ENCODE measurements at regions not wholly inside any gene's neighbourhood (a gene's known extent, or its start where the extent isn't known, plus 50 kb on each side); places are given as distances from the start of the nearest gene placed in this dataset.

DNA sequence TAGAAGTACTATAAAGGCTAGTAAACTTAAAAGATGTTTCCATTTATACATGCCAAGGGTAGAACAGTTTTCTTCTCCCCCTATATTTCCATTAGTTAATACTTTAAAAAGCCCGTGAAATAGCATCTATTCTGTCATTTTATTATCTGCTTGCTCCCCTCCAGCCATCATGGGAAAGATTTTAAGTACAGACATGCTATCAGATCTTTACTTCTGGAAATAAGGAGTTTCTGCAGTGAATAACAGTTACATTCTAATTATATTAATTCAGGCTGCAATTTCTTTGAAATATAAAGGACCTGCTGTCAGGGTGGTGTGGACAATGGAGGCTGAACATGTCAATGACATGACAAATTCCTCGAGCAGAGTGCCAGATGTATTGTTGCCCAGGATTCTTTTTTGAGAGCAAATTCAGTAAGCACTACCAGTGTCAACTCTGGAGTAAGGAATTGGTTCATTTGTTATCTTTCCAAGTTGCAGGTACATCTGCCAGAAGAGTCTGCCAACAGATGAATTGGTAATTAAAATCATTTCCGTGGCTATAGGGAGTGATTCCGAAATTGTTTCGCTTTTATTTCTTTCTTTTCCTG is 151.3 kb downstream of the BTG1 start:
- DNase-seq = no peak

DNA sequence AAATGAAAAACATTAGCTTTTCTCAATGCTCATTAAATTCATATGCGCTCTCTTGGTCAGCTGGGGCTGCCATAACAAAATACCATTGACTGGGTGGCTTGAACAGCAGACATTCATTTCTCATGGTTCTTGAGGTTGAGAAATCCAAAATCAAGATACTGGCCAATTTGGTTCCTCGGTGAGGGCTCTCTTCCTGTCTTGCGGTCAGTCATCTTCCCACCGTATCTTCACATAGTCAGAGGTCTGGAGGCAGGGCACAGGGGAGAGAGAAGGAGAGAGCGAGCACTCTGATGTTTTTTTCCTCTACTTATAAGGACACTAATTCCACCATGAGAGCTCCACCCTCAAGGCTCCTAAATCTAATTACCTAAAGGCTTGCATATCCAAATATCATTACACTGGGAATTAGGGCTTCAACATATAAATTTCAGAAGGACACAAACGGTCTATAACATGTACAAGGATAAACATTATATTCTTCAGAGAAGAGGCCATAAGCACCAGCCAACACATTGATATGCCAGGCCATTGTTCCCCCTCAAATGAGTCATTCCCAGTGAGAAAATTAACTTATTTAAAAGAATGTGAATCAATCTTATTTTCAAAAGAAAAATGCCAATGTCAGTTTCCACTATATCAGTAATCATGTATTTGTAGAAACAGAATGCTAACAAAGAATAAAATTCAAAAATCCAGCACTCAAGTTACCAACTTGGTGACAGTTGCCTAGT is 152.2 kb downstream of the BTG1 start:
- no peak for DNase-seq

DNA sequence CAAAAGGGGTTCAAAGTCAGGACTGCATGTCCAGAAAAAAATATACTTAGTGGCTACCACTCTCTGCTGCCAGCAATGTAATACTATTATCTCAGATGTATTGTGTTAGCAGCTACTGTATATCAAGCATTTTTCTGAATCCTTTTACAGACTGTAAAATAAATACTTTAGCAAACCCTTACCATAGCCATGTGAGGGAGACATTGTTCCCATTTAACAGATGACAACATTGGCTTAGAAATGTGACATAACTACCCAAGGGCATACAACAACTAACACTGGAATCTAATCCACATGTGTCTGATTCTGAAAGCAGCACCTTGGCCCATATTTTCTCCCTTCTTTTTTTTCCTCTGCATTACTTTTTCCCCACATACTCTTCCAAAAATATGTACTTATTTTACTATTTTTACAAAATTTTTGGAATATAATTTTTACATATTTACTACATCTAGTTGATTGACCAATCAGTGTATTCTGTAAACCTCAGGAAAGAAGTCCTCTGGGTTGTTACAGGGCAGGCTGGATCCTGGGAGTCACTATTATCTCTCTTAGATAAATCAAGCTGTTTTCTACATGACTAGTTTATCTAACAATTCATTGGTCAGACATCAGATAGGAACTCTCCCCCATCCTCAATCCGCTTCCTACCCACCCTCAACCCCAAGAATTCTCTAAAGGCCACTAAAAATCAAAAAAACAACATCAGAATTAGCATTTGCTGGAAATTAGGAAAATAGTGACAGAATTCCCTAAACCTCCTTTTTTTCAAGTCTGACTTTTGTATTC is 154.1 kb downstream of the BTG1 start:
- no peak for DNase-seq

DNA sequence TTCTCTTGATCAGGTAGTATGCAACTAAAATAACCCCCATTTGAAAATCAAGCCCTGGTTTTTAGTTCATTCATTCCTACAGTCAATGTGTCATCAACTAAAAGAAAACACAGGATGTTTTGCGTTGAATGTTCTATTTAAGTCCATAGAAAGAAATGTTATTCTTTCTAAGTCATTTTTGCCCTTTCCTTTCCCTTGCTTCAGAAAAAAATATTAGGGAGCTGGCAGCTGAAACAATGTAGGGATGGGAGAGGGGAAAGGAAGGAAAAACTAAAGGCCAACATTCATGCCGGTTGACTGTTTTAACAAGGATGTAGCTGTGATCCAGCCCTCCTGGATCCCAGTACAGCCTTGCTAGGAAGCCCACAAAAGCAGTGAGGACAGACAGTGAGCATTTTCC is 155.1 kb downstream of the BTG1 start:
- DNase-seq = no peak

DNA sequence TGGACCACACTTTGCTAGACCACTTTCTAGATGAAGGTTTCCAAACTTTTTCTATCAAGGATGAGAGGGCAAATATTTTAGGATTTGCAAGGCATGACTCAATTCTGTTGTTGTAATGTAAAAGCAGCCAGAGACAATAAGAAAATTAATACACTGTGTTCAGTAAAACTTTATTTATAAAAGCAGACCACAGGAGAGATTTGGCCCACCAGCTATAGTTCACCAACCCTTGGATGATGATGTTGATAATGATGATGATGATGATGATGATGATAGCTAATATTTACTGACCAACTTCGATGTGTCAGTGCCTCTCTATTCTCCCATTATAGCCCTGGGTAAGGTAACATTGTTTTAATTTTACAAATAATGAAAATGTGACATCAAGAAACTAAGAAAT is 156.5 kb downstream of the BTG1 start:
- DNase-seq = no peak

DNA sequence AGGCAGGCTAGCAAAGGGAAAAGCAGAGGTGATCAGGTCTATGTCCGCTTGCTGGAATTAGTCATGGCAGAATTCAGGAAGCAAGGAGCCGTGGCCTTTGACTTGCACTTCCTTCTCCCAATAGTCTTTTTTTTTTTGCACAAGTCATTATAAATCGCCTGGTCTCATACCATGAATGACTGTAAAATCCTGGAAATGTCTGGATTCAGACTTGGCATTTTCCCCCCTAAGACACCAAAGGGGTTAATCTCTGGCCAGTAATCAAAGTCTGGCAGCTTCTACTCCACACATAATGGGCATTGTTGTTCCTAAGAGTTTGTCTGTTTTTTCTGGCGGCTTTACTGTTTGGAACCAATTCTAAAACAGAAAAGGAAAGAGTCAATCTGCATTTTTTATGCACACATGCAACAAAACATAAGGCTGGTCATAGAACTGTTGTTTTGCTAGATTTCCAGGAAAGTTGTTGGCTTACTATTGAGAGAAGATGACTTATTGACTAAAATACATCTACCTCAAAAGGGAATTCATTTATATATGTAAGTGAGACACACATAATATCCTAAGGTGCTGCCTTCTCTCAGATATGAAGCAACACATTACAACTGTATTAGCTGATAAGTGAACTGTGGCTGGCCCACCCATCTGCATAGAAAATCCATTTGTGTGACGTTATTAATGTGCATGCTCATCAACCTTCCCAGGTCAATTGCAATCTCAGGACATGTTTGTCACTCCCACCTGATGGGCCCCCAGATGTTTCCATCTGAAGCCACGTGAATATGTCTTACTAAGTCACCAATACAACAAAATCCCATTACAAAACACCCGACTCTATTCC is 157.3 kb downstream of the BTG1 start:
- no peak for DNase-seq

DNA sequence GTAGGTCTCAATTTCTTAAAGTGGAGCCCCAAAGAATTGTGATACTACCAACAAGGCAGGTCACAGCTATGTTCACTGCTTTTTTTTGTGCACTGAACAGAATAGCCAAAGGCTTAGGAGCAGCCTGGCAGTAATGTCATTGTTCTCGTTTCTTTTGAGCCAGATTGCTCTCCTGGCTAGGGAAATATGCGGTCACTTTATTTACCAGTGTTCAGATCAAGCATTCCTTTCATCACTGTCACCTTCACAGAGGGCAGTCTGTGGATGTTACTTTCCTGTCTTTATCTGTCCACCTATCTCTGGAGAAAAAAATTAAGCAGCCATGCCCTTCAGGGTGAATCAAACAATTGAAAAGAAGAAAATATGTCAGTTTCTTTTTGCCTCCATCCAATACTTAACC is 159.6 kb downstream of the BTG1 start:
- DNase-seq = no peak

DNA sequence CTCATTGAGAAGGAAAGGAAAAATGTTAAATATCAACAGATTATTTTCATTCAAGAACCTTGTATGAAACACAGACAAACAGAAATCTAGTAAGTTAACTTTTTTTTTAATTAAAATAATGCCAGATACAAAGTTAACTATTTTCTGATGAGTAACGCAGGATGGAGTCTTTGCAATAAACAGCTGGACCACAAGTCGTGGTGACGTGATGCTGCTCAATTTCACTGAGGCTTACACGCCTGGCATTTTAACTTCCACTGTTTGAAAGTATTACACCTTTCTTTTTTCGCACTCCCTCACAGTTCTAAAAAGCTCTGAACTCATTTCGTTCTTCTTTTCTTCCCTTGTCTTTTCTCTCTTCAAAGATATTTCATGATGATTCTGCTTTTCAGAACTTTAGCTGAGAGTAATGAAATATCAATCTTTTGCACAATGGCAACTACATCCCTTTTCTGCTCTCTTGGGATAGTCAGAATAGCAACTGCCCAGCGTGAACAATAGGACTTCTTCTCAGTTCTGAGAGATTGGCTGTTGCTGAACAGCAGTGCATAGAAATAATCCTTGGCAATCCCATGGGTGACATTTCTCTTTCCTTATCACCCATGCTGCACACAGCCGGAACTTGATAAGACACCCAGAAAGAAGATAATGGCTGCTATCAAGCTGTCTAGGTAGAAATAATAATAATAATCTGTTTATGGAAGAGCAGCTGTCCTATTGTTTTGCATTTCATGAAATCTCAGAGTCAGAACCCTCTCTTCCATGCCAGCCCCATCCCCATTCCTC is 160.5 kb downstream of the BTG1 start:
- no peak for DNase-seq

DNA sequence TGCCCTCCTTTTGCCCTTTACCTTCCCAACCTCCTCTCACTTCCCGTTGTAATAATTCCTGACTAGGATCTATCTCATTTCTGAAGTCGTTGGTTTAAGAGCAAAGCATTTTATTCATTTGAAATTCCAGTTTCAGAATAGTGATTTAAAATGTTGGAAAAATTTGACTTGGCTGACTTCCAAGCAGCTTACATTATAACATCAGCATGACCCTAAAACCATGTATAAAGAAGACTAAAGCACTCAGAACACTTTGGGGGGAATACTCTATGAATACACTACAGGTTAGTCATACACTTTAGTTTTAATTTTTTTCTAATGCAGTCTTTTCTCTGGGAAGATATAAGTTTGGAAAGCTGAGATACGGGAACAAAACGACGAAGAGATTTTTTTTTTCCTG is 161.1 kb downstream of the BTG1 start:
- DNase-seq = no peak

DNA sequence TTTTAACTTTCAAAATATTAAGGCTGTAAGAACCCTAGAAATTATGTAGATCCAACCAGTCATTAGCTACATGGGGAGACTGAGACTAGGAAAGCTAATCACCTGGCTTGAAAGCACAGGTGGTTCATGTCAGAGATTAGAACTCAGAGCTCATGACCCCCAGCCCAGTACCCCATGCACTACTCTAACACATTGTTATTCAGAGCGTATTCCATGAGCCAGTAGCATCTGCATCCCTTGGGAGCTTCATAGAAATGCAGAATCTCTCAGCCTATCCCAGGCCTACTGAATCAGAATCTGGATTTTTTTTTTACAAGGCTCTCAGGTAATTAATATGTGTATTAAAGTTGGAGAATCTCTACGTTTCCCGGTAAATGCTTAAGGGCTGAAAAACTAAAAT is 161.7 kb downstream of the BTG1 start:
- DNase-seq = no peak

DNA sequence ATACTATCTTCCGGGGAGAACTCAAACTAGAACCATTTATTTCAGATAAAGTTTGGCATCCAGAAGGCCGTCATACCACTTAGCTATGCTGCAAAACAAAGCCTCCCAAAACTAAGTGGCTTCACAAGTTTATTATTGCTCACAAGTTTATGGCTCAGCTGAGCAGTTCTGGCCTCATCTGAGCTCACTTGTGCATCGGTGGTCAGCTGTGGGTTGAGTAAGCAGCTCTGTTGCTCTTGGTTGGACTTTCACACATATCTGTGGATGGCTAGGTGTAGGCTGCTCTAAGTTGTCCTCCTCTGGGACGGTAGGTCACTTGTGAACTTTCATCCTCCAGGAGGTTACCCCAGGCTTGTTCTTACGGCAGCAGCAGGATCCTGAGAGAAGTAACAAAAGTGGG is 162.7 kb downstream of the BTG1 start:
- DNase-seq = no peak

DNA sequence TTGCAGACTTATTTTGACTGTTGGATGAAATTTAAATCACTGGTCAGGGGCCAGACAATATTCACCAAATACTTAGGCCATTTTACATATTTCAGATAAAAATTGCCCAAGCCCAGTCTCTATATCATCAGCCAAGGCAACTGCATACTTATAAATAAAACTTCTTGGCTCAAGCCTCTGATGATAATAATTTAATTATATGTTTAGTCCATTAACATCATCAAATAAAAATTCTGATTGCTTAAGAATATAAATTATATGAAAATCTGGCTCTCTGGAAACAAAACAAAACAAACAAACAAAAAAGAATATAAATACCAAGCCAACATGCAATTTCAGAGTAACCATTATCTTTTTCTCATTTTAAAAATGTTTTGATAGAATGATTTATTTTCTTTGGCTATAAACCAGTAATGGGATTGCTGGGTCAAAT is 165.2 kb downstream of the BTG1 start:
- DNase-seq = peak; percentile 14

DNA sequence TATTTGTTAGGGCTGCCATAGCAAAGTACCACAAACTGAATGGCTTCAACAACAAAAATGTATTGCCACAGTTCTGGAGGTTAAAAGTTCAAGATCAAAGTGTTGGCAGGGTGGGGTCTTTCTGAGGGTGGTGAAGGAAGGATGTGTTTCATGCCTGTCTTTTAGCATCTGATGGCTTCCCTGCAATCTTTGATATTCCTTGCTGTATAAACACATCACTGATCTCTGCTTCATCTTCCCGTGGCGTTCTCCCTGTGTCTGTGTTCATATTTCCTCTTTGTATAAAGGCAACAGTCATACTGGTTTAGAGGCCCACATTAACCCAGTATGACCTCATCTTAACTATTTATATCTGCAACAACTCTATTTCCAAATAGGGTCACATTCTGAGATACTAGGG is 167.5 kb downstream of the BTG1 start:
- DNase-seq = no peak

DNA sequence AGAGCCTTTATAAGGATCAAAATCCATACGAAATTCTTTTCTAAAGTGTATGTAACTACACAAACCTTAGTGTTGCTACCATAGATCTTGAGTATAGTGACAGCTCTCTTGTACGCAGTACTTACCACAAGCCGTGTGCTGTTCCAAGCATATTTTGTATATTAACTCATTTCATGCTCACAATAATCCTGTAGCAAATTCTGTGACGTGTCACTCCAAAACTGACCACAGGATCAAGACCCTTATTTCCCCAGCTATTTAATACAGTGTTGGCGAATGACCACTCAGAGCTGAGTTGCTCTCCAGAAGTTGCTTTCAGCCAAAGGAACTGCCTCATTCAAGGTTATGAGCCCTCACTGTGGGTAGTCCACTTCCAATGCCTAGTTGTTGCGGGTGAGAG is 169.8 kb downstream of the BTG1 start:
- no peak for DNase-seq

DNA sequence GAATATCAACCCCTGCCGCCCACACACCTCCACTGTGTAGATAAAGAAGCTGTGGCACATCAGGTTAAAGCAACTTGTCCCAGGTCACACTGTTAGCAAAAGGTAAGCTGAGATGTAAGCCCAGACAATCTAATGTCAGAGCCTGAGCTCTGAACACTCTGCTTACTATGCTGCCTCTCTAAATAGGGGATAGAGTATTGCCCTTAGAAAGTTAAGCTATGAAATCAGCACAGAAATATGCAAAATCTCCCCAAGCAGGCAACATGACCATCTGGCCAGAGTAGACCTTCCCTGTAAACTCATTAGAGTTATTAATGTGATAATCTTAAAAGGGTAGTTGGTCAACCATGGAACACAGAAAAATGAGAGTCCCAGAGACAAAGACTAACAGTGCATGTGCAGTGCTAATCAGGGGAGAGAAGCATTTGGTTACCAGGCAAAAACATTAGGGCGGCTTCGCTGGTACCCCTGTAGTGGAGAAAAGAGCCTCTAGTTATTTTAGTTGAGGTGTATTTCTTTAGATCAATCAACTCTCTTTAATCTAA is 171.0 kb downstream of the BTG1 start:
- no peak for DNase-seq

DNA sequence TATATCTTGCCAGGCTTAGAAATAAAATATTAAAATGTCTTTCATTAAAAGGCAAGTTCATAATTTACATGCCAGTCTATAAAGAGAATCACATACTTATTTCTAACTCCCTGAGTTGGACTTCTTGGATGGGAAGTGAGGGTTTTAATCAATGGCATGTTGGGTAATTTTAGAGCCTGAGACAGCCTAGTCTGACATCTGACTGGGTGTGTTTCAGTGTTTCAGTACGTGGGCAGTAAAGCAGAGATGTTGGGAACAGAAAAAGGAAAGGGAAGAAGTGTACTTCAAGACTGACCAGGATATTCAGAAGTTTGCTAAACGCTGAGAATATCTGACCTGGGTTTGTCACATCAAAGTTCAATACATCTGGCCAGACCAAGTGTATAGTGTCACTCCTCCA is 171.8 kb downstream of the BTG1 start:
- DNase-seq = no peak

DNA sequence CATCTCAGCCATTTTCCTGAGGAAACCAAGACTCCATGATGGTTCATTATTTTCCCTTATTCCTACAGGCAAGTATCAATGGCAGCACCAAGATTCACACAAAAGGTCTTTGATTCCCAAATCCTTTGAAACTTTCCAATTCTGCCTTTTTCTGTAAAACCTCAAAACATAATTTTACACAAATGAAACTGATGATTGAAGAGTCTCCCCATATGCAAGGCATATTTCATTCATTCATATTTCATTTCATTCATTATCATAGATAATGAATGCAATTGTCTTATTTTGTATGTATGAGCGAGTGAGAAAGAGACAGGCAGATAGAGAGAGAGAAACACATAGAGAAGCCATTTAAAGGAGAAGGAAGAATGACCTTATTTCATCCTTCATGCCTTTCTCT is 172.8 kb downstream of the BTG1 start:
- no peak for DNase-seq

DNA sequence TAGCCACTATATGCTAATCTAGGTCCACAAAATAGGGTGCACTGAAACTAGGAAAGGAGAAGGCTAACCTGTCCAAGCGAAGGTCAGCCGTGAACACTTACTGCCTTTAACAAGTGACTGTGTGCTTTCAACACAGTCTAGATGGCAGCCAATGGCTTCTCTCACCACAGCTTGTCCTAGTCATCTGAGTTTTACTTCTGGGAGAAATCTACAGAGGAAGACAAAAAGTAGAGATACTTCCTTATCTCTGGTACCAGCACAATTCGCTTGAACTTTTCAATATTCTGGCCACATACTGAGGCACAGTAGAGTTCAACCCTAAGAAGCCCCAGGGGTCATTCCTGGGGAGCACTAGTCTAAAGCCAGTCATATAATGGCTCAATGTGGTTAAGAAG is 176.9 kb downstream of the BTG1 start:
- DNase-seq = no peak

DNA sequence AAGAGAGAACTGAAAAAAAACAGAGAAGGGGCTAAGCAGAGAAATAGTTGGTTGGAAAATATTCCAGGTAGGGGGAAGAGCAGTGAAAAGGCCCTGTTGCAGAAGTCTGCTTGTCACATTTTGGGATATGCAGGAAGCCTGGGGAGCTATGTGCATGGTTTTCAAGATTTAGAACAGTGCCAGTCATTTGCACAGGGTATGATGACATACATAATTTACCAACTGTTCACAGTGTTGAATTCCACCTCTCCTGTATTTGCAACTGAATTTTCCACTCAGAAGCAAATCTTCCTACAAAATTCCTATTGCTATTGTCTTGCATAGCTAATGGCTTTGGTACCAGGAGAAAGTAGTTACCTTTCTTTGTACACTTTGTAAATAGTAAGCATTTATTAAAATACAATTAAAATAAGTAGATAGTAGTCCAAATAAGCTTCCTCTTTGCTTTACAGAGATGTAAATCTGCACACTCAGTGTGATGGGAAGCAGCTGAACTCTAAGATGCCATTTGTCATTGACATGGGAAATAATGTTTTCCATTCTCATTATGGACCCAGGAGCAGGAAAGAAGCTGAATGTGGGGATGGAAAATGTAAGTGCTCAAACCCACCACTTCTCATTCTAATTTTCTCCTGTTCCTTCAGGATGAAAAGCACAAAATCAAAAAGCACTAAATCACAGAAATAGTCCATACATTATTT is 177.4 kb downstream of the BTG1 start:
- no peak for DNase-seq

DNA sequence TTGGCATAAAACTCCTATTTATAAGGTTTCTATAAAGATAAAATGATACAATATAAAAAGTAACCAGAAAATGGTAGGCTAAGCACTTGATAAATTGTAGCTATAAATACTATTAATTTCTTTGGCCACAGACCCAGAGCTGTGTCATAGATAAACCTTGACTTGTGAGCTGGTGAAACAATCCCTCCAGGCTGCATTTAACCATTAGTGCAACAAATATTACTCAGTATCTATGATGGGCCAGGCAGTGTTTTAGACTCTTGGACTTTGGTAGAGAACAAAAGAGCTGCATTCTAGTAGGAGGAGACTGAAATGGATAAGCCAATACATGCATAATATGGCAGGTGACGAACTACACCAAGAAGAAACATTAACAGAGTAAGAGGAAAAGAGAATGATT is 178.1 kb downstream of the BTG1 start:
- DNase-seq = no peak

DNA sequence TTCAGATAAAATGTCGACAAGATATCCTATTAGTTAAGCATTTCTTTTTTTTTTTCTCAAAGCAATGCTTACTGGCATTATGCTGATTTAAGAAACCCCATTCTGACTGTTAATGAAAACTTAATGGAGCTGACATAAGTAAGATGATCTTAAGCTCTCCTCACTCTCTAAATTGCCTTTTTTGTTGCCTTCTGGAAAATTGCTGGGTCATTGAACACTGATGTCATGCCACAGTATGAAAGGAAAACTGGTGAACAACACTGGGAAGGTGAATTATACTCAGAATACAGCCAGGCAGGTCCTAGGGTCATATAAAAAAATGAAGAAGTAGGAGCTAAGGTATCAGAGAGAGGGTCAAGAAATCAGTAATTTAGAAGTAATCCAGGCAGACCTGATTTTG is 179.9 kb downstream of the BTG1 start:
- no peak for DNase-seq

DNA sequence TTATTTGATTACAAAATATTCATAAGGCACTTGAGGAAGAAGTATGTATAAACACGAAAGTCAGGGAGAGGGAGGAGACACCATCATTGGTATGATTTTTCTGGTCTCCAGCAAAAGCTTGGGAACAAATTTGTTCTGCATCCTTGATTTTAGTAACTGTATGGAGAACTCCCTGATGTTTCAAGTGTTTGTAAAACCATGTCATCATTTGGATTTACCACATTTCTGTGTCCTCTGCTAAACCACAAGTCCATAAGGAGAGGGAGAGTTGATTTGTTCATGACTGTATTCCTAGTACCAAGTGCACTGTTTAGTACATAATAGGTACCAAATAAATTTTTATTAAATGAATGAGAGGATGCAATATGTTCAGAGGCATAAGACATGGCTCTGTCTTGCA is 181.1 kb downstream of the BTG1 start:
- no peak for DNase-seq

Data from NCI-H1105 (cell line).